Karpas-422 (cell line): ENCODE measurements at regions not wholly inside any gene's neighbourhood (a gene's known extent, or its start where the extent isn't known, plus 50 kb on each side); places are given as distances from the start of the nearest gene placed in this dataset.
A peak's percentile ranks its signal among the peaks of the same experiment; 100 is the strongest.

Source experiments
- DNase-seq: peaks from one replicate; pipeline ENCODE4 v3.0.0-alpha.2; 2015
- H2AFZ ChIP-seq: fragments of 200-600 bp; sonication (generic); 2 replicates; pipeline ENCODE4 v1.6.1; 2014; ENCODE audit warnings: antibody characterized with exemption, low read length, mixed read lengths
- H3K27ac ChIP-seq: fragments of 200-600 bp; sonication (generic); 2 replicates; pipeline ENCODE4 v1.5.1; 2014; ENCODE audit warnings: mild to moderate bottlenecking, low read length, moderate library complexity
- H3K27me3 ChIP-seq: fragments of 200-600 bp; sonication (generic); 2 replicates; pipeline ENCODE4 v1.6.1; 2014; ENCODE audit warnings: low read length, mixed read lengths
- H3K36me3 ChIP-seq: fragments of 200-600 bp; sonication (generic); 2 replicates; pipeline ENCODE4 v1.6.1; 2014; ENCODE audit warnings: low read length, mixed read lengths; ENCODE audit not compliant: insufficient read depth
- H3K4me1 ChIP-seq: fragments of 200-600 bp; sonication (generic); 2 replicates; pipeline ENCODE4 v1.6.1; 2014; ENCODE audit warnings: mild to moderate bottlenecking, low read length, mixed read lengths
- H3K4me2 ChIP-seq: fragments of 200-600 bp; sonication (generic); 2 replicates; pipeline ENCODE4 v1.6.1; 2014; ENCODE audit warnings: low read length, low read depth, mild to moderate bottlenecking; ENCODE audit not compliant: poor library complexity, severe bottlenecking
- H3K4me3 ChIP-seq: fragments of 200-600 bp; sonication (generic); 2 replicates; pipeline ENCODE4 v1.5.1; 2014; ENCODE audit warnings: mild to moderate bottlenecking, antibody characterized with exemption, low read length, mixed read lengths
- H3K79me2 ChIP-seq: fragments of 200-600 bp; sonication (generic); 2 replicates; pipeline ENCODE4 v1.6.1; 2014; ENCODE audit warnings: mild to moderate bottlenecking, low read length, mixed read lengths
- H3K9ac ChIP-seq: fragments of 200-600 bp; sonication (generic); 2 replicates; pipeline ENCODE4 v1.6.0; 2014; ENCODE audit warnings: low read length
- H3K9me2 ChIP-seq: fragments of 200-600 bp; sonication (generic), shearing (Covaris generic); replicated peaks from 2 replicates; pipeline ENCODE4 v1.6.0; 2014; ENCODE audit warnings: mild to moderate bottlenecking, low read length, moderate library complexity; ENCODE audit not compliant: insufficient read depth
- H3K9me3 ChIP-seq: fragments of 300-700, 200-600 bp; sonication (generic); 2 replicates; pipeline ENCODE4 v1.6.1; 2014; ENCODE audit warnings: low read length, mixed read lengths
- H4K20me1 ChIP-seq: fragments of 200-600 bp; sonication (generic); 2 replicates; pipeline ENCODE4 v1.6.1; 2014; ENCODE audit warnings: mild to moderate bottlenecking, antibody characterized with exemption, low read length, low read depth; ENCODE audit not compliant: insufficient read depth

GRCh38 chr9:126146254-126147145 lies 180.1 kb upstream of the MVB12B start:
- H3K36me3 ChIP-seq: no peaks in the 10 kb centered on the region
- H3K27ac ChIP-seq: no peak overlapping the region
- peak; percentile 68 for DNase-seq
- no peak overlapping the region for H3K9ac ChIP-seq
- H3K27me3 ChIP-seq: no peaks in the 10 kb centered on the region
- no peaks in the 10 kb centered on the region for H3K9me3 ChIP-seq
- peak overlapping the region; percentile 13 for H3K4me2 ChIP-seq
- H3K9me2 ChIP-seq: no peaks in the 10 kb centered on the region
- H3K4me1 ChIP-seq: peaks cover 6% of the 10 kb centered on the region
- H3K4me3 ChIP-seq: no peak overlapping the region
- no peaks in the 10 kb centered on the region for H3K79me2 ChIP-seq
- H4K20me1 ChIP-seq: peaks cover 4% of the 10 kb centered on the region; the same call in 1 of the 2 replicates
- no peak overlapping the region for H2AFZ ChIP-seq

- peaks cover 6% of the 10 kb centered on the region for H3K4me1 ChIP-seq
- peaks cover 4% of the 10 kb centered on the region; the same call in 1 of the 2 replicates for H4K20me1 ChIP-seq
- H3K27ac ChIP-seq: no peak overlapping the region
- H3K4me2 ChIP-seq: no peak overlapping the region
- H3K36me3 ChIP-seq: no peaks in the 10 kb centered on the region
- H3K4me3 ChIP-seq: no peak overlapping the region
- H3K27me3 ChIP-seq: no peaks in the 10 kb centered on the region
- no peak for DNase-seq
- no peak overlapping the region for H3K9ac ChIP-seq
- no peaks in the 10 kb centered on the region for H3K79me2 ChIP-seq
- H3K9me3 ChIP-seq: no peaks in the 10 kb centered on the region
- H3K9me2 ChIP-seq: no peaks in the 10 kb centered on the region
- no peak overlapping the region for H2AFZ ChIP-seq
Measured at GRCh38 chr9:126147186-126147935, 179.3 kb upstream of the MVB12B start.

DNA sequence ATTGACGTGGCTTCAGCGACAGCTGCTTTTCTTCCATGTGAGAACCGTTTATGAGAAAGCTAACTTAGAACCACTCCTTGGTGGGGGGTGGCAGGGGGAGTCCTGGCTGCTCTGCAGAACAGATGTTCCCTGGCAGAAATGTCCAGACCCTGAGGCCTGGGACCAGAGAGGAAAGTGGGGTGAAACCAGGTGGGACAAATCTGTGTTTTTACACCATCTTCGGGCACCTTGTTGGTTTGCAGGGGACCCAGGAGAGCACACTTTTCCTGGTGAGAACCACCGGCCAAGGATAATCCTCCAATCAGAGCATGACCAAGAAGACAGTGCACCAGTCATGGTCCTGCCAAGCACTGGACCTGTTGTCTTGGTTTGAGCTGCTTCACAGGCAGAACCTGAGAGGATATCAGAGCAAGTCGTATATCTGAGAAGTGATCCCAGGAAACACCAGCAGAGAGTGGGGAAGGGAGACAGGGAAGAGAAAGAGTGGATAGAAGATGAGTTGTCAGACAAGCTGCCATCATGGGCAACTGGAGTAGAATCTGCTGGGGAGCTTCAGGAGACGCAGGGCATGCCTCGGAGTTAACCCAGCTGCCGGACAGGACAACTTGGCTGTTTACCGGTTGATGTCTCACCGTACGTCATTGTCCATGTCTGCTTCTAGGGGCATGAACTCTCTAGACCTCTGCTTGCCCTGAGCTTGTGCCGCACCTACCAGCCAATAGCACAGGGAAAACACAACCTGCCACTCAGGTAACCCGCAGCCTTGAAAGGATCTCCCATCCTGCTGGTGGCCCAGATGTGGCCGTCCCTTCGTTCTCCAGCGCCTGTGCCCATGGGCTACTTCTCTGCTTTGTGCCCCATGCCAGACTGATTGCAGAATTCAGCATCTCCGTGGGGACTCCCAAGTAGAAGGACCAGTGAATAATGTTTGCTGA lies 178.4 kb upstream of the MVB12B start:
- no peak overlapping the region for H2AFZ ChIP-seq
- no peak for DNase-seq

GRCh38 chr9:126148994-126149393 lies 177.6 kb upstream of the MVB12B start:
- Histone ChIP-seq H3K9me3 (no peaks in the 10 kb centered on the region), H3K4me1 (peaks cover 6% of the 10 kb centered on the region), H2AFZ (no peak overlapping the region), H3K9ac (no peak overlapping the region), H3K79me2 (no peaks in the 10 kb centered on the region), H3K36me3 (no peaks in the 10 kb centered on the region), H3K4me3 (no peak overlapping the region), H3K27me3 (no peaks in the 10 kb centered on the region), H3K27ac (no peak overlapping the region), H3K4me2 (no peak overlapping the region), H4K20me1 (peaks cover 4% of the 10 kb centered on the region; the same call in 1 of the 2 replicates), H3K9me2 (no peaks in the 10 kb centered on the region)
- no peak for DNase-seq

More for the DNA sequence above, 178.4 kb upstream of the MVB12B start:
- no peak overlapping the region for H3K9ac ChIP-seq
- H3K36me3 ChIP-seq: no peaks in the 10 kb centered on the region
- peaks cover 6% of the 10 kb centered on the region for H3K4me1 ChIP-seq
- peaks cover 4% of the 10 kb centered on the region; the same call in 1 of the 2 replicates for H4K20me1 ChIP-seq
- H3K4me3 ChIP-seq: no peak overlapping the region
- no peaks in the 10 kb centered on the region for H3K9me2 ChIP-seq
- H3K4me2 ChIP-seq: no peak overlapping the region
- H3K79me2 ChIP-seq: no peaks in the 10 kb centered on the region
- H3K27me3 ChIP-seq: no peaks in the 10 kb centered on the region
- no peaks in the 10 kb centered on the region for H3K9me3 ChIP-seq
- no peak overlapping the region for H3K27ac ChIP-seq

- Histone ChIP-seq H2AFZ (no peak overlapping the region), H3K4me1 (peaks cover 6% of the 10 kb centered on the region), H3K27me3 (no peaks in the 10 kb centered on the region), H3K27ac (no peak overlapping the region), H3K79me2 (no peaks in the 10 kb centered on the region), H3K36me3 (no peaks in the 10 kb centered on the region), H4K20me1 (peaks cover 4% of the 10 kb centered on the region; the same call in 1 of the 2 replicates), H3K4me2 (no peak overlapping the region), H3K9me3 (no peaks in the 10 kb centered on the region), H3K9ac (no peak overlapping the region), H3K9me2 (no peaks in the 10 kb centered on the region), H3K4me3 (no peak overlapping the region)
- no peak for DNase-seq
Measured at GRCh38 chr9:126149661-126150060, 177.0 kb upstream of the MVB12B start.

GRCh38 chr9:126150411-126151030 lies 176.1 kb upstream of the MVB12B start:
- Histone ChIP-seq H3K4me2 (no peak overlapping the region), H3K9ac (no peak overlapping the region)
- no peak for DNase-seq

DNA sequence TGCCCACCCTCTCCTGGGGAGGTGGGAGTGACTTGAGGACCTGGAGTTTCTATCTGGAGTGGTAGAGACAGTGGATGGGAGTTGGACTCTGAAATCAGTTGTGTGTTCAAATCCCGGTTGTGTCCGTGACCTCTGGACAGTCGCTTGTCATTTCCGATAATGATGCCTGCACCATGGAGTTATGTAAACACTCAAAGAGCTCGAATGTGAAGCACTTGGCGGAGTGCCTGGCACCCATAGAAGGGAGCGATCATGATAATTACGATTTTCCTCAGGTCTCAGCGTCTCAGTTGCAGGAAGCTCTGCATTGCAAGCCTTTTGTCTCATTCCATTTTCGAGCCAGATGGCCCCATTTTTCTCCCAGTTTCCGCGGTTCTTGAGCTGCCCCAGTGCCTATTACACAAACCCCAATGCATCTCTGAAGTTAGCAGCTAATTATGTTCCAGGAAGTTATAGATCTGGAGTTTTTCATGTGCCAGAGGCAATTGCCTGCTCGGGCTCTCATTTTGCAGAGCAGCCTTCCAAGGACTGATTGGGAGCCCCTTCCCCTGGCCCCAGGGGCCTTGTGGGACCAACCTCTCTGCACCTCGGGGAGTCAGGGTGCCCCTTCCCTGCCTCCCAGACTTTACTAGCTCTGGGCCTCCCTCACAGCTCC lies 175.5 kb upstream of the MVB12B start:
- DNase-seq: no peak
- no peaks in the 10 kb centered on the region for H3K9me2 ChIP-seq
- H3K36me3 ChIP-seq: no peaks in the 10 kb centered on the region
- no peaks in the 10 kb centered on the region for H3K9me3 ChIP-seq
- no peak overlapping the region for H2AFZ ChIP-seq
- H3K4me2 ChIP-seq: no peak overlapping the region
- H3K79me2 ChIP-seq: no peaks in the 10 kb centered on the region
- no peaks in the 10 kb centered on the region for H3K27me3 ChIP-seq
- peaks cover 3% of the 10 kb centered on the region for H3K4me1 ChIP-seq
- no peak overlapping the region for H3K9ac ChIP-seq
- no peak overlapping the region for H3K27ac ChIP-seq
- peaks cover 4% of the 10 kb centered on the region; the same call in 1 of the 2 replicates for H4K20me1 ChIP-seq
- H3K4me3 ChIP-seq: no peak overlapping the region

More at GRCh38 chr9:126150411-126151030, 176.1 kb upstream of the MVB12B start:
- no peaks in the 10 kb centered on the region for H3K79me2 ChIP-seq
- H3K4me3 ChIP-seq: no peak overlapping the region
- H3K9me3 ChIP-seq: no peaks in the 10 kb centered on the region
- H2AFZ ChIP-seq: no peak overlapping the region
- H3K27me3 ChIP-seq: no peaks in the 10 kb centered on the region
- peaks cover 4% of the 10 kb centered on the region; the same call in 1 of the 2 replicates for H4K20me1 ChIP-seq
- peaks cover 6% of the 10 kb centered on the region for H3K4me1 ChIP-seq
- no peaks in the 10 kb centered on the region for H3K36me3 ChIP-seq
- no peak overlapping the region for H3K27ac ChIP-seq
- no peaks in the 10 kb centered on the region for H3K9me2 ChIP-seq
